CMK (cell line): ENCODE measurements at regions not wholly inside any gene's neighbourhood (a gene's known extent, or its start where the extent isn't known, plus 50 kb on each side); places are given as distances from the start of the nearest gene placed in this dataset.

ENCODE experiments used
- DNase-seq: peaks from one replicate; pipeline ENCODE4 v3.0.0-alpha.2; 2010; ENCODE audit warnings: low read depth

DNA sequence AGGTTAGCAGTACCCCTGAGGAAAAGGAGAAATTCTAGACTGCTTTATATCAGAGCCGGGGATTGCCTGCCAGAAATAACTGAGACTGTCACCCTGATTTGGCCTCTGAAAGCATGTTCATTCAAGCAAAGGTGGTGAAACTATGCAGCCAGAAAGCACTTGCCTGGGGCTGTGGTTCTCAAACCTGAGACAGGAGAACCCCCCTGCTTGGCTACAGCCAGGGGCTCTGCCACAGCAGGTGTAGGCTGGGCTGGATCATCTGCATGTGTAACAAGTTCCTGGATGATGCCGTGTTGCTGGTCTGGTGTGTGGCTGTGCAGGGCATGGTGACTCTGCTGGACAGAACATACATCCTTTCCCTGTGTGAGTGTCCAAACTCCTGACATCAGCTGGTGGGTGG, 157.8 kb downstream of the NXNL2 start:
- no peak for DNase-seq

- DNase-seq: no peak
Observed at GRCh38 chr9:88694625-88695024, 159.6 kb downstream of the NXNL2 start.

GRCh38 chr9:88696501-88696900, 161.5 kb downstream of the NXNL2 start:
- DNase-seq: no peak

GRCh38 chr9:88697764-88698432, 162.9 kb downstream of the NXNL2 start:
- DNase-seq: no peak

DNA sequence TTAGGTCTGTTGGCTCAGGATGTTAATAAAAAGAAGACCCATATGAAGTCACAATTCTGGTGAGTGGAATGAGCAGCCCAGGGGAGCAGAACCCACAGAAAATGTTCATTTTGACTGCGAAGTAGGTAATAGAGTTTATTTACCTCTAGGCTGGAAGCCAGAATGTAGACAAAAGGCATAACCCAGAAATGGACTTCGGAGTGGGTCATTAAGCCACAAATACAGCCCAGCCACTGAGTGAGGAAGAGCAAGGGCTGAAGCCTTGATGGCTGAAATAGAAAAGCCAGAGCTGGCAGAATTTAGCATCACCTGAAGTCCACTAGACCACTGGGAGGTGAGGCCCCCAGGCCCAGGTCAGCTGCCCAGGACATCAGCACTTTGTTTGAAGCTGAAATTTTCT, 168.0 kb downstream of the NXNL2 start:
- no peak for DNase-seq

- DNase-seq: no peak
Observed at GRCh38 chr9:88706193-88707113, 171.5 kb downstream of the NXNL2 start.

- no peak for DNase-seq
Observed at GRCh38 chr9:88710449-88710848, 175.5 kb downstream of the NXNL2 start.

- DNase-seq: no peak
Observed at GRCh38 chr9:88711719-88712118, 176.7 kb downstream of the NXNL2 start.

GRCh38 chr9:88712484-88712883, 177.5 kb downstream of the NXNL2 start:
- DNase-seq: no peak

DNA sequence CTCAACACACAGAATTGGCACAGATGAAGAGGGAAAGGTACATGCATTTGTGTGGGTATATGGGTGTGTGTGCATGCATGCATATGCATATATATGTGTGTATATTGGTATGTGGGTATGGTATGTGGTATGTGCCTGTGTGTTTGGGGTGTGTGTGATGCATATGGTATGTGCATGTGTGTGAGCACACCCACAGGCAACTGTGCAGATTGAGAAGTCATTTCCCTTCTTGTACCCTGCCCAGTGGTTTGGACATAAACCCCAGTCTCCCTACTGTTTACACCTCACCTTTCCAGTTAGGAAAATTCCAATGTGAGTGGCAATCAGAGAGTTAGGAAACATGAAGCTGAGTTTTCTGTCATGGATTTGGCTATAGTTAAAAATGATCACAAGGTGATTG, 178.0 kb downstream of the NXNL2 start:
- DNase-seq: no peak

DNA sequence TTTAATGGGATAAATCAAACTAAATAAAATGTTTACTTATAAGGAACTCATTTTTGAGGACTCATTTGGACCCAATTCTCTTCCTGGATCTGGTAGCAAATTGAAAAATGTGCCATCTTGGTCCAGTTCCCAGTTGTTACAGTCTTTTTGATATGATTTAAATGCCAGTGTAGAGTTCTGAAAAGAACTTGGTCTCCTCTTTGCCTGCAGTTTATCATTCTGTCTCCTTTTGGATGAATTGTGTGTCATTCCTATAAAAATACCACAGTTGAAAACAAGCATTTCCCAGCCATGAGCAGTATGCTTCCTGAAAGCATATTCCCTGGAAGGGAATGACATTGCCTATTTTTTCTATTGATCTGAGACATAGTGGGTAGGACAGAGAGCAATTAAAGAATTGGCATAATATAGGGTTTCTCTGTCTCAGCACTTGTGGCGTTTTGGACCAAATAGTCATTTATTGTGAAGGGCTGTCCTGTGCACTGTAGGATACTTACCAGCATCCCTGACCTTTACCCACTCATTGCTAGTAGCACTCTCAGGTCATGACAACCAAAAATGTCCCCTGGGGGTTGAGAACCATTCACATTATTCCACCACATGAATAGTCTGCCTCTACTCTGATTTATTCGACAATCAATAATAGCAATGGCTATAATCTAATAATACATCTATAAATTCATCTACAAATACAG, 181.8 kb downstream of the NXNL2 start:
- no peak for DNase-seq

- no peak for DNase-seq
Observed at GRCh38 chr9:88721025-88721424, 186.0 kb downstream of the NXNL2 start.

GRCh38 chr9:88721495-88722279, 186.7 kb downstream of the NXNL2 start:
- DNase-seq: no peak

- no peak for DNase-seq
Observed at GRCh38 chr9:88722753-88723152, 187.8 kb downstream of the NXNL2 start.

- no peak for DNase-seq
Observed at GRCh38 chr9:88723751-88724150, 188.8 kb downstream of the NXNL2 start.

DNA sequence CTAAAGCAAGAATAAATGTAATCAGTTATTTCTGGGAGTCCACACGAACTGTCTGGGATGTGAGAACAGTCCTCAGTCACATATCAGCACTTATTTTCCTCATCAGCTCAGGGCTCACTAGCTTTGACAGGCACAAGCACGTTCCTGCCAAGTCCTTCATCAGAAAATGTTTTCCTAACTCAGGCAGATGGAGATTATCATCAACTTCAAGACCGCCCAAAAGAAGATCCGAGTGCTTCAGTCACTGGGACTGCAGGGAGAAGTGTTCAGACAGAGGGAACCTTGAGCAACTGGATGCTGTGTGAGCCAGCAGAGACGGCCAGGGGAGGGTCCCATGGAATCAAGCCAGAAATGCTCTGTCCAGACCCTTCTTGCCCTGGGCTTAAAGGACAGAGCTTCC, 189.4 kb downstream of the NXNL2 start:
- no peak for DNase-seq

DNA sequence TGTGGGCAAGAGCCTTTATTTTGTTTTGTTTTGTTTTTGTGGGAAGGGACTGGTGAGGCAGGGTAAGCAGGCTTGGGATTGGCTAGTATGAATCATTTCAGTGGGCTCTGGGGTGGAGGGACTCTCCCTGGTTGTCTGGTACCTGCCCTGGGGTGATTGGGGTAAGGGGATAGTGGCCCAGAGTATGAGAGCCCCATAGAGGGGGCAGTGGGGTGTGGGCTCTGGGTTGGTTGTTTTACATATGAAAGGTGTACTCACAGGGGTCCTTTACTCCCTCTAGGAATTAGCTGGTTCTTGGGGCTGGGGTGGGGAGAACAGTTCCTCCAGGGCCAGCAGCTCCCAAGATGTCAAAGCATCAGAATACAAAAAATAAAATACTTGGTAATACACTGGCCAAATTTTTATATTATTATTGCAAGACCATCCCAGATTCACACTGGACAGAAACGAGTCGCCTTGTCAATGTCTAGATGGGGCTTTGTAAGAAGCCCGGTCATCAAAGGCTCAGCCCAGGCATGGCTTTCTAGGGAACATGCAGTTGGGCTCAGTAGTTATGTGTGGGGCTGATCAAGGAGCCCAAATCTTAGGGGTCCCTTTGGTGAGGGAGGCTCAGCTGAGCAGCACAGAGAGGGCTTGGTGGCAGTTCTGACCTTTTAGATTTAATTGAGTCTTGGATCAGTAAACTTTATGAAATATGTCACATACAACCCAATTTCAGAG, 190.5 kb downstream of the NXNL2 start:
- no peak for DNase-seq

- no peak for DNase-seq
Observed at GRCh38 chr9:88726803-88727202, 191.8 kb downstream of the NXNL2 start.

DNA sequence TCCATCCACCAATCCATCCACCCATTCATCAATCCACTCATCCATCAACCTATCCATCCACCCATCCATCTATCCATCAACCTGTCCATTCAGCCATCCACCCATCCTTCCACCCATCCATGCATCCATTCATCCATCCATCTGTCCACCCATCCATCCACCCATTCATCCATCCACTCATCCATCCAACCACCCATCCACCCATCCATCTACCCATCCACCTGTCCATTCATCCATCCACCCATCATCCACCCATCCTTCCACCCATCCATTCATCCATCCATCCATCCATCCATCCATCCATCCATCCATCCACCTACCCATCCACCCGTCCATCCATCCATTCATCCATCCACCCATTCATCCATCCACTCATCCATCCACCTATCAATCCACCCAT, 195.8 kb downstream of the NXNL2 start:
- no peak for DNase-seq

- DNase-seq: no peak
Observed at GRCh38 chr9:88732128-88732527, 197.2 kb downstream of the NXNL2 start.

GRCh38 chr9:88733651-88734421, 198.9 kb downstream of the NXNL2 start:
- no peak for DNase-seq
